ENCODE measurements at regions not wholly inside any gene's neighbourhood (a gene's known extent, or its start where the extent isn't known, plus 50 kb on each side); places are given as distances from the start of the nearest gene placed in this dataset.

DNA sequence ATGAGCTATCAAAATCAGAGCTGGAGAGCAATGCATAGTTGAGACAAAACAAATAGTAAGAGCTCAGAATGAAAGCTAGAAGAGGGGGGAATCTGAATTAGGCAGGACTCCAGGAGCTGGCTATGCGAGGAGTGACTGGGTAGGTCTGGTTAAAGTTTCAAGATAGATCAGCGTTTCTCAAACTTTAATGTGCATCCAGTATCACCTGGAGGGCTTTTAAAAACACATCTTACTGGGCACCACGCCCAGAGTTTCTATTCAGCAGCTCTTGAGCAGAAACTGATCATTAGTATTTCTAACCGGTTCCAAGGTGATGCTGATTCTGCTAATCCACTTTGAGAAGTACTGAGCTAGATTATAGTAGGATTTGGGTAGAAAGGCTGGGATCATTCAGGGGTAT lies 96.2 kb upstream of the ACP3 start:
- H3K27me3 ChIP-seq (ENCODE audit: insufficient read depth, poor library complexity, severe bottlenecking), result peaks cover 2% of the 10 kb centered on the region
- no peak overlapping the region for H3K4me3 ChIP-seq (replicated peaks; ENCODE audit: insufficient read depth, low read length)
- H3K27ac ChIP-seq (replicated peaks), result no peak overlapping the region
- TF ChIP-seq, protein P1, sequence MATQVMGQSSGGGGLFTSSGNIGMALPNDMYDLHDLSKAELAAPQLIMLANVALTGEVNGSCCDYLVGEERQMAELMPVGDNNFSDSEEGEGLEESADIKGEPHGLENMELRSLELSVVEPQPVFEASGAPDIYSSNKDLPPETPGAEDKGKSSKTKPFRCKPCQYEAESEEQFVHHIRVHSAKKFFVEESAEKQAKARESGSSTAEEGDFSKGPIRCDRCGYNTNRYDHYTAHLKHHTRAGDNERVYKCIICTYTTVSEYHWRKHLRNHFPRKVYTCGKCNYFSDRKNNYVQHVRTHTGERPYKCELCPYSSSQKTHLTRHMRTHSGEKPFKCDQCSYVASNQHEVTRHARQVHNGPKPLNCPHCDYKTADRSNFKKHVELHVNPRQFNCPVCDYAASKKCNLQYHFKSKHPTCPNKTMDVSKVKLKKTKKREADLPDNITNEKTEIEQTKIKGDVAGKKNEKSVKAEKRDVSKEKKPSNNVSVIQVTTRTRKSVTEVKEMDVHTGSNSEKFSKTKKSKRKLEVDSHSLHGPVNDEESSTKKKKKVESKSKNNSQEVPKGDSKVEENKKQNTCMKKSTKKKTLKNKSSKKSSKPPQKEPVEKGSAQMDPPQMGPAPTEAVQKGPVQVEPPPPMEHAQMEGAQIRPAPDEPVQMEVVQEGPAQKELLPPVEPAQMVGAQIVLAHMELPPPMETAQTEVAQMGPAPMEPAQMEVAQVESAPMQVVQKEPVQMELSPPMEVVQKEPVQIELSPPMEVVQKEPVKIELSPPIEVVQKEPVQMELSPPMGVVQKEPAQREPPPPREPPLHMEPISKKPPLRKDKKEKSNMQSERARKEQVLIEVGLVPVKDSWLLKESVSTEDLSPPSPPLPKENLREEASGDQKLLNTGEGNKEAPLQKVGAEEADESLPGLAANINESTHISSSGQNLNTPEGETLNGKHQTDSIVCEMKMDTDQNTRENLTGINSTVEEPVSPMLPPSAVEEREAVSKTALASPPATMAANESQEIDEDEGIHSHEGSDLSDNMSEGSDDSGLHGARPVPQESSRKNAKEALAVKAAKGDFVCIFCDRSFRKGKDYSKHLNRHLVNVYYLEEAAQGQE (IDR thresholded peaks at IDR 0.05; ENCODE audit: insufficient replicate concordance, low read depth), result no peak
- TF ChIP-seq, protein P2, sequence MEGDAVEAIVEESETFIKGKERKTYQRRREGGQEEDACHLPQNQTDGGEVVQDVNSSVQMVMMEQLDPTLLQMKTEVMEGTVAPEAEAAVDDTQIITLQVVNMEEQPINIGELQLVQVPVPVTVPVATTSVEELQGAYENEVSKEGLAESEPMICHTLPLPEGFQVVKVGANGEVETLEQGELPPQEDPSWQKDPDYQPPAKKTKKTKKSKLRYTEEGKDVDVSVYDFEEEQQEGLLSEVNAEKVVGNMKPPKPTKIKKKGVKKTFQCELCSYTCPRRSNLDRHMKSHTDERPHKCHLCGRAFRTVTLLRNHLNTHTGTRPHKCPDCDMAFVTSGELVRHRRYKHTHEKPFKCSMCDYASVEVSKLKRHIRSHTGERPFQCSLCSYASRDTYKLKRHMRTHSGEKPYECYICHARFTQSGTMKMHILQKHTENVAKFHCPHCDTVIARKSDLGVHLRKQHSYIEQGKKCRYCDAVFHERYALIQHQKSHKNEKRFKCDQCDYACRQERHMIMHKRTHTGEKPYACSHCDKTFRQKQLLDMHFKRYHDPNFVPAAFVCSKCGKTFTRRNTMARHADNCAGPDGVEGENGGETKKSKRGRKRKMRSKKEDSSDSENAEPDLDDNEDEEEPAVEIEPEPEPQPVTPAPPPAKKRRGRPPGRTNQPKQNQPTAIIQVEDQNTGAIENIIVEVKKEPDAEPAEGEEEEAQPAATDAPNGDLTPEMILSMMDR (IDR thresholded peaks at IDR 0.05; ENCODE audit: insufficient read depth, low read length), result no peak
- TF ChIP-seq SPI1 (IDR thresholded peaks at IDR 0.05; ENCODE audit: borderline replicate concordance, low read depth) (no peak), POLR2AphosphoS5 (IDR thresholded peaks at IDR 0.05; ENCODE audit: low read depth) (no peak), GABPA (IDR thresholded peaks at IDR 0.05; ENCODE audit: low read depth) (no peak)
- DNase-seq (ENCODE audit: low read depth in 1 of 2, low spot score in 1 of 2), result no peak

DNA sequence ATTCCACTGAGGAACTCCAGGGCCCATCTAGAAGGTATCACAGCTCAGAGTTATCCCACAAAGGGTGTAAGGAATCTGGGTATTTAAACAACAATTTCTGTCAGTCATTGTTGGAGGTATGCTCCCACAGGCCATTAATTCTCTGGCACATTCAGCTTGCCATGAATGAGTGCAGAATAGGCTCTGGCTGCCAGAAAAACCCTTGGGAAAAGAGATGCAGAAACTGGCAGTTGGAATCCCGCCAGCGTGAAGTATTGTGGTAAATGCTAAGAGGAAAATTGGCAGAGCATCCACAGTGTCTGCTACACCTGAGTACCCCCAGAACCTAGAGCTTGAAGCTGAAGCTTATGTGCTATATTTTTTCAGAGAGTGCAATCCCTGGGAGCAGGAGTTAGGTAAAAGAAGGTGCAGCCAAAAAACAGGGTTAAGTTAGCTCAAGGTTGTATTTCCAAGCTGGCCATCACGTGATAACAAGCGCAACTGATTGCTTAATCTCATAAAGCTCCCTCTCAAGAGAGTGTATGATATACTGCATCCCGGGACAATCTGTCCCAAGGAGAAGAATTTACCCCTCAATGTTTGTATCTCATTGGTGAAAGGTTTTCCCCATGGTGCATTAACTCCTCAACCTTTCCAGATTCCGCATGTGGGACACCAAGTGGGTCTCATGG lies 94.2 kb upstream of the ACP3 start:
- Histone ChIP-seq H3K27ac (replicated peaks) (no peak overlapping the region), H3K27me3 (ENCODE audit: insufficient read depth, poor library complexity, severe bottlenecking) (peaks cover 2% of the 10 kb centered on the region), H3K4me3 (replicated peaks; ENCODE audit: insufficient read depth, low read length) (no peak overlapping the region)
- no peak for DNase-seq (ENCODE audit: low read depth in 1 of 2, low spot score in 1 of 2)
- no peak for TF ChIP-seq GABPA (IDR thresholded peaks at IDR 0.05; ENCODE audit: low read depth)
- TF ChIP-seq, protein P1 (IDR thresholded peaks at IDR 0.05; ENCODE audit: insufficient replicate concordance, low read depth), result no peak
- TF ChIP-seq, protein P2 (IDR thresholded peaks at IDR 0.05; ENCODE audit: insufficient read depth, low read length), result no peak
- no peak for TF ChIP-seq POLR2AphosphoS5 (IDR thresholded peaks at IDR 0.05; ENCODE audit: low read depth)
- no peak for TF ChIP-seq SPI1 (IDR thresholded peaks at IDR 0.05; ENCODE audit: borderline replicate concordance, low read depth)

DNA sequence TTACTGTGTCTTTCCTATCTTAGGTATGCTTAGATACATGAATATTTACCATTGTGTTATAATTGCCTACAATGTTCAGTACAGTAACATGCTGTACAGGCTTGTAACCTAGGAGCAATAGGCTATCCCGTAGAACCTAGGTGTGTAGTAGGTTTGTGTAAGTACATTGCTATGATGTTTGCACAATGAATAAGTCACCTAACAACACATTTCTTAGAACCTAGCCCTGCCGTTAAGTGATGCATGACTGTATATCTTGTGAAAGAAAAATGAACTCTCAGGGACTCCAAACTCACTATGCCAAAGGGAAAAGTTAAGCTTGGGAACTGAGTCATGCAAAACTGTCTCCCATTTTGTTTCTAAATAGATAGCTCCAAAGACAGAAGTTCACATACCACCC lies 91.5 kb upstream of the ACP3 start:
- H3K4me3 ChIP-seq (replicated peaks; ENCODE audit: insufficient read depth, low read length), result no peak overlapping the region
- no peak overlapping the region for H3K27ac ChIP-seq (replicated peaks)
- no peaks in the 10 kb centered on the region for H3K27me3 ChIP-seq (ENCODE audit: insufficient read depth, poor library complexity, severe bottlenecking)
- TF ChIP-seq GABPA (IDR thresholded peaks at IDR 0.05; ENCODE audit: low read depth), result no peak
- TF ChIP-seq, protein P2 (IDR thresholded peaks at IDR 0.05; ENCODE audit: insufficient read depth, low read length), result no peak
- TF ChIP-seq POLR2AphosphoS5 (IDR thresholded peaks at IDR 0.05; ENCODE audit: low read depth), result no peak
- TF ChIP-seq SPI1 (IDR thresholded peaks at IDR 0.05; ENCODE audit: borderline replicate concordance, low read depth), result no peak
- TF ChIP-seq, protein P1 (IDR thresholded peaks at IDR 0.05; ENCODE audit: insufficient replicate concordance, low read depth), result no peak
- no peak for DNase-seq (ENCODE audit: low read depth in 1 of 2, low spot score in 1 of 2)
